ENCODE measurements at regions not wholly inside any gene's neighbourhood (a gene's known extent, or its start where the extent isn't known, plus 50 kb on each side); places are given as distances from the start of the nearest gene placed in this dataset.
"Not testable (repeated sequence)": the region's sequence is repeated elsewhere in the genome, so short reads cannot be mapped to it uniquely, and the experiment has no call there.

- no peak for DNase-seq (ENCODE audit: low spot score)
Measured at GRCh38 chr18:40148960-40149359, 1806.1 kb upstream of the PIK3C3 start.

DNA sequence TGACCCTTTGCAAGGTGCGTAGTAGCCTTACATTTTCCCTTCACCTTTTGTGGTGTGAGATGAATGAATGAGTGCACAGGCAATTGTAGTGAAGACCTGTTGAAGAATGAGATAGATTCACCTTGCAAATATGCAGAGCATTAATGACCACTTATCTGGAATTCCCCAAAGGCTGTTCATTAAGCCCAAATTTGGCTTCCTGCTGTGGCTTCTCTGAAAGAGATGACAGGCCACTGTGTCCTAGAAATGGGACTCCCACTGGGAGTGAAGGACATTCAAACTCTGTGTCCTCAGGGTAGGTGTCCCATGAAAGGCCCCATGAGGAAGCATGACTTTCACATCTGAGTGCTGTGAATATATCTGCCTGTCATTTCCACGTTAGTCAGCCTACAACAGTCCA is 1821.8 kb upstream of the PIK3C3 start:
- DNase-seq (ENCODE audit: low spot score): no peak

GRCh38 chr18:40132438-40132837 is 1822.6 kb upstream of the PIK3C3 start:
- DNase-seq (ENCODE audit: low spot score): not testable (repeated sequence)

- DNase-seq (ENCODE audit: low spot score): no peak
Measured at GRCh38 chr18:40124107-40124506, 1830.9 kb upstream of the PIK3C3 start.

GRCh38 chr18:40120796-40121391 is 1834.1 kb upstream of the PIK3C3 start:
- DNase-seq (ENCODE audit: low spot score): no peak

DNA sequence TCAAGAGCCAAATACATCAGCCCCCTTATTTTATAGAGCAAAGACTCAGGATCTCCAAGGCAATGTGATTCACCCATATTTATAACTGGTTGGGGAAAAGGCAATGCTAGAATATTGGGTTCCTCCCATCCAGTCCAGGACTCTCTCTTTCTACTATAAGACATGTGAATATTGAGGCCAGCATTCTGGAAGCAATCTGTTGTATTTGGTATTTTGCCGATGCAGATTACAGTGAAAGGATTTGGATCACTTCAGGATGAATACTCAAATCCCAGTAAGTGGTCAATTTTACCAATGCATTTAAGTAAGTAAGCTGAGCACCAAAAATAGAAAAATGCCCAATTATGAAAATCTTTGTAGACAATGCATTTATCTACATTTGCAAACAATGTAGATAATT is 1834.7 kb upstream of the PIK3C3 start:
- no peak for DNase-seq (ENCODE audit: low spot score)

DNA sequence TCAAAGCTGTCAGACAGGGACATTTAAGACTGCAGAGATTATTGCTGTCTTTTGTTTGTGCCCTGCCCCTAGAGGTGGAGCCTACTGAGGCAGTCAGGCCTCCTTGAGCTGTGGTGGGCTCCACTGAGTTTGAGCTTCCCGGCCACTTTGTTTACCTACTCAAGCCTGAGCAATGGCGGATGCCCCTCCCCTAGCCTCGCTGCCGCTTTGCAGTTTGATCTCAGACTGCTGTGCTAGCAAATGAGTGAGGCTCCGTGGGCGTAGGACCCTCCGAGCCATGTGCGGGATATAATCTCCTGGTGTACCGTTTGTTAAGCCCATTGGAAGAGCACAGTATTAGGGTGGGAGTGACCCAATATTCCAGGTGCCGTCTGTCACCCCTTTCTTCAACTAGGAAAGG is 1835.5 kb upstream of the PIK3C3 start:
- not testable (repeated sequence) for DNase-seq (ENCODE audit: low spot score)

- no peak for DNase-seq (ENCODE audit: low spot score)
Measured at GRCh38 chr18:40110455-40110854, 1844.6 kb upstream of the PIK3C3 start.

DNA sequence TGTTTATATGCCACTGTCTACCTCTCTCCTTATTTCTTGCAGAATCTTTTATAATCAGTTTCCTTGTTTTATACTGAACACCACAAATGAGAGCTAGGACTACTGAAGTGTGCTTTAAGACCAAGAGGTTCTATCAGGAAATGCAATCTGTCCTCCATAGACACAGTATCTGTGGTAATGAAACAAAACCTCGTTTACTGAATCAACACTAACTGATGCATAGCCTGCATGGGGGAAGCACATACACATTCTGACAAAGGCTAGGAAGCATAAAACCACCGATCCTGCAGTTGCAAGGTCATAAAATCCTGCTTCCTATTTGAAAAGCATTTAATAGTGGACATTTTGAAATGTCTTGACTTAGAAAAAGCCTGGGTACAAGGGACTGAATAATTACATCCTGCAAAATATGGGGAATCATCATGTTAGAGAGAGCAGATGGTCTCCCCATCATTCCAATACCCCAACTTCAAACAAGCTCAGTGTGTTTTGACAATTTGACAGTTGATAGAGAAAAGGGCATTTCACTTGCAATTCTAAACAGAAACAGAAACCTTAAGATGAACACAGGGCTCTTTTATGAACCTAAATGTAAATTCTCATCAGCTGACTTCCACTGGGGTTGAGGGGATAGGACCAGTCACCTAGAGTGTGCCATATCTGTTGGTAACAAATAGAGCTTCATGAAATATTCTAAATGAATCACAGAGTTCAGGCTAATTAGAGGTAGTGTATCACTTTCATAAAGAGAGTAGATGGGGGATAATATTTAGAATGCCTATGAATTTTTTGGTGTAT is 1845.6 kb upstream of the PIK3C3 start:
- no peak for DNase-seq (ENCODE audit: low spot score)

DNA sequence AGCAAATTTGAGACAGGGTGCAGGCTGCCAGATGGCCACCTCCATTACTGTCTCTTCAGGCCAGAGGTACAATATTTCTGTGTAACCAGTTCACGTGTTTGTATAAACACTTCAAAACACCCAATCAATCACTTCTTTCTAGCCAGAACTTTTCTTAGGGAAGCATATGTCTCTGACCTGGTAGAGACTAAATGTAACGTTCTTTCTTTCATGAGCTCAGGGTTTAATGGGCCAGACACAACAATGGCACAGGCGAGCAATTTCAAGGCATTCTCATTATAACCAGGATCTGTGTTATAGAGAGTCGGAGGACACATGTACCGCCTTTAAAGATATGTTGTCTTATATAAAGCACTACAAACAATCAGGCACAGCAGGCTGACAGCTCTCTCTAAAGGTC is 1846.4 kb upstream of the PIK3C3 start:
- DNase-seq (ENCODE audit: low spot score): no peak

- no peak for DNase-seq (ENCODE audit: low spot score)
Measured at GRCh38 chr18:40102903-40103302, 1852.1 kb upstream of the PIK3C3 start.

DNA sequence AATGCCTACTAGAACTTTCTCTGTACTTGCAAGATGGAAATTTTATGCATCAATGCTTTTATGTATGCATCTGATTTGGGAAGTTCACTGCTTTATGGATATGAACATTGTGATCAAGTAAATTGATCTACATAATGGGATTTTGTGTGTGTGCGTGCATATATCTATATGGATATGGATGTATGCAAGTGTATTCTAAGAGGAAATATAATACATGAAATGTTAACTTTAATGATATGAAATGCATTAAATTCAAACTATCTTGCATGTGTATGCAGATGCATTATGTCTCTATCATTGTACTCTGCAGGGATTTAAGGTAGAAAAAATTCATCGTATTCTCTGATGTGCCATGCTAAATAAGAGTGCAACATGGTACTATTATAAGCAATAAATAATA is 1855.4 kb upstream of the PIK3C3 start:
- no peak for DNase-seq (ENCODE audit: low spot score)

DNA sequence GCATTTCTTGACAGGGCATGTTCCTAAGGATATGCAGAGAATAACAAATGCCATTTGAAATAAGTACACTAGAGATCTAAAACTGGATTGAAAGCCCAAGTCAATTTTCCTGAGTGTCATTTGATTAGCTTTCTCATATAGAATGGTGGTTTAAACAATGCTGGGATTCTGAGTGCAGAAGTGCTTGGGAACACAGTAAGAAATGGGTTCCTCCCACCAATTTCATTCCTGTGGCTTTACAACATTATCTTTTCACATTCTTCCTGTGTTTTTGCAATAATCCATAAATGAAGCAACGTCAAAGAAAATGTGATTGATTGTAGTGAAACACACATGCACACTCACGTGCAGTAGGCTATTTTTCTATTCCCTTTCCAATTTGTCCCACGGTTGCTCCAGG is 1858.4 kb upstream of the PIK3C3 start:
- no peak for DNase-seq (ENCODE audit: low spot score)

GRCh38 chr18:40094441-40094840 is 1860.6 kb upstream of the PIK3C3 start:
- DNase-seq (ENCODE audit: low spot score): no peak

GRCh38 chr18:40088130-40088529 is 1866.9 kb upstream of the PIK3C3 start:
- no peak for DNase-seq (ENCODE audit: low spot score)

DNA sequence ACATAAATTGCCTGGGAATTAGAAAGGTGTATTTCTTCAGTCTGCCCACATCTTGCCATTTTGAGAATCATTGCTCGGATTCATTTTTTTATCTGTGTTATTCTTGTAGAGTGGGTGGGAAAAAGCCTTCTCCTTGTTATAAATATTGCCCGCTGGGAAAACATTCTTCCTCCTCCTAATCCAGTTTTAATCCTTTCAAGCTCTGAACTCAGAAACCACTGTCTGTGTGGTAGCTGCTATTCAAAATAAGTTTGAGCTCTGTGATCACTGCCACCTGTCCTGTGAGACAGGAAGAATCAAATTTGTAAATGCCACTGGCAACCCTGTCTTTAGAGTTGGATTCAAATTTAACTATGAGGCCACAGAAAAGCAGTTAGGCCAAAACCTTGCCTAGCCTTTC is 1875.2 kb upstream of the PIK3C3 start:
- no peak for DNase-seq (ENCODE audit: low spot score)

GRCh38 chr18:40075616-40076015 is 1879.4 kb upstream of the PIK3C3 start:
- DNase-seq (ENCODE audit: low spot score): no peak

DNA sequence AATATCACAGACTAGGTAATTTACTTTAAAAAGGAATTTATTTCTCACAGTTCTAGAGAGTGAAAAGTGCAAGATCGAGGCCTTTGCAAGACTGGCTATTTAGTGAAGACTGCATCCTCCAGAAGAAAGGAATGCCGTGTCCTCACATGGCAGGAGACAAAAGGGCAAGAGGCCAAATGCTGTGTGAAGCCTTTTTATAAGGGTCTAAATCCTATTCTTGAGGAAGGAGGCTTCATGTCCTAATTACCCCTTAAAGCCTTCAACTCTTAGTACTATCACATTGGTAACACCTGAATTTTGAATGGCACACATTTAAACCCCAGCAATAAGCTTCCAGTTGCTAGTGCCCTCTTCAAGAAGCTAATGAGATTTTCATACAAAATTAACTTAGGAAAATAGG is 1882.3 kb upstream of the PIK3C3 start:
- DNase-seq (ENCODE audit: low spot score): no peak

DNA sequence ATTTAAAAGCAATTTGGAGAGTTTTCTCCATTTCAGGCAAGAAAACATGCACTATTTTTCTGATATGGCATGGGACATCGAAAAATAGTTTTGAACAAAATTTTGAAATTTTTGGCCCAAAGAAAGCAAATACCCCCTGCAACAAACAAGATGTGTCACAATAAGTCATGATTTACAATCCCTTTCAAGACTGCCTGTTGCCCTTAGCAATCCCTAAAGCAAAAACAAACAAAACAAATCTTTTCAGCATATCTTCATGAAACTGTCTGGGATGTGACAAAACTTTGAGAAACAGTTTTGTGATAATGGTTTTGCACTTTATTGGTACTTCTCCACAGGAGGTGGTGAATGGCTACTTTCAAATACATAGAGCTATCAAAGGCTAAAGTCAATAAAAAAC is 1888.7 kb upstream of the PIK3C3 start:
- DNase-seq (ENCODE audit: low spot score): no peak

DNA sequence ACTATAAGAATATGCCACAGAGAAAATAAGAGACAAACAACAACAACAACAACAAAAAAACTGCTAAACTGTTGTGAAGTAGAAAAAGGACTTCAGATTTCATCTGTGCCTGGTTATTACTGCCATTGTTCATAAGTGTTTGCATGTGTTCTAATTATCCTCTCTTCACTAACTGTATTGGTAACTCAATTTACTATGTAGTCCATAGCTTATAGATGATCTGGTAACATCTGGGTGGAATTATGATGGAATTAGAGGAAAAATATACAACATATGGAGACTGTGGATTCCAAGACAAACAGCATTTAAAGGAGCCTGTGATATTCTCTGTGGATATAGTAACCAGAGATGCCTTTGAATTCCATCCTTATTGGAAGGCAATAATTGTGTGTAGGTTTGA is 1891.5 kb upstream of the PIK3C3 start:
- no peak for DNase-seq (ENCODE audit: low spot score)

DNA sequence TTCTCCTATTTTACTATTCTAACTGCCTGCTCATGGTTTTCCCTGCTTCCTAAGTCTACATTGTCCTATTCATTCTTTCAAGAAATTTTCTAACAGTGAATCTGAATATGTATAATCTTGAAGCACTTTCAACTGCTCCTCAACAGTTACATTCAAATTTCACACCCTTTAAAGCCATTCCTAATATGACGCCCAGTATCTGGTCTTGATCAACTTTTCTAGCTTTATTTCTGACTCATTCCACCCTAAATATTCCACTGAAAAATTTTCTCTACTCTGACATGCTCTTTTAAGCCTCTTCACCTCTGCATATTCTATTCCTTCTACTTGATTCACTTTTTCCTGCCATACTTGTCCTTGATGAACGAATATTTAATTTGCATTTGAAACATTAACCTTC is 1893.9 kb upstream of the PIK3C3 start:
- no peak for DNase-seq (ENCODE audit: low spot score)

DNA sequence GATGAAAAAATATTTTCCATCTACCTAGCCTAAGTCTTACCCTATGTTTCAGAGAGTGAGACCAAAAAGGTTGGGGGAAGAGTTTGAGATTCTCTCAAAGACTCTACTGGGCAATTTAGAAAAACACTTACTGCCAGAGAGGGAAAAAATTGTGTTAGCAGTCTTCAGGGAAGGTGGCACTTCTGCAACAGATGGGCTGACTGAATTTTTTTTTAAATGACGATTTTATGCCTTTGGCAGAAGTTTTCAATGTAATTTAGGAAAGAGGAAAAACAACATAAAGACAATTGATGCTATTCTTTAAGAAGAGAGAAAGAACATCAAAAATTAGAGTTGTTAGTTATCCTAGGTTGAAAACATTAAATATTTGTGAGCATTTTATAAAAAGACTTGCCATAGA is 1894.5 kb upstream of the PIK3C3 start:
- DNase-seq (ENCODE audit: low spot score): no peak

- no peak for DNase-seq (ENCODE audit: low spot score)
Measured at GRCh38 chr18:40058811-40059570, 1896.0 kb upstream of the PIK3C3 start.
